Type B pancreatic cell (in vitro differentiated cells): ENCODE measurements at regions not wholly inside any gene's neighbourhood (a gene's known extent, or its start where the extent isn't known, plus 50 kb on each side); places are given as distances from the start of the nearest gene placed in this dataset.

Source experiments
- DNase-seq: peaks from one replicate; pipeline ENCODE4 v3.0.0; 2021; ENCODE audit warnings: mixed read lengths; ENCODE audit not compliant: unreplicated experiment; ENCODE audit errors: extremely low spot score
- H3K27ac Mint-ChIP-seq: 2 replicates; pipeline ENCODE4 v1.8.0; 2021; ENCODE audit warnings: mild to moderate bottlenecking, mixed read lengths
- H3K27me3 Mint-ChIP-seq: 2 replicates; pipeline ENCODE4 v1.8.0; 2021; ENCODE audit warnings: mixed read lengths
- H3K36me3 Mint-ChIP-seq: 2 replicates; pipeline ENCODE4 v1.8.0; 2021; ENCODE audit warnings: mixed read lengths
- H3K4me1 Mint-ChIP-seq: one replicate; pipeline ENCODE4 v1.8.0; 2021; ENCODE audit warnings: mixed read lengths; ENCODE audit not compliant: unreplicated experiment
- H3K4me3 Mint-ChIP-seq: 2 replicates; pipeline ENCODE4 v1.8.0; 2021; ENCODE audit warnings: mild to moderate bottlenecking, mixed read lengths
- H3K9me3 Mint-ChIP-seq: 2 replicates; pipeline ENCODE4 v1.8.0; 2021; ENCODE audit warnings: mixed read lengths
- TF ChIP-seq, protein P1 (sequence below): fragments of 200-600 bp; sonication (generic); conservative IDR thresholded peaks from 2 replicates; pipeline ENCODE4 v1.5.0; 2021; ENCODE audit warnings: antibody characterized with exemption, mild to moderate bottlenecking

DNA sequence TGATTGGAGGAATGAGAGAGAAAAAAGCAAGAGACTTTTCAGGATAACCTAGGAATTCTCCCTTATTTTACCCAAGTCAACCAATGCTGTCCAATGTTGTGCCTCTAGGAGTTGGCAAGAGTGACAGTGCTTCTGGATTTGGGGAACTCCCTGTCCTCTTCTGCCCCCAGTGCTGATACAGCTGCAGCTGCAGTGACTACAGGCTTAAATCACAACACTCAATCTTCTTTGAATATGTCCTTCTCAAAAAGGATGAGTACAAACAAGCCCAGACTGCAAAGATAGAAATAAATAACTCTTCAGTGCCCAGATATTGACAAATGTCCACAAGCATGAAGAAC, 141.0 kb upstream of the COL21A1 start:
- no peaks in the 10 kb centered on the region for H3K36me3 Mint-ChIP-seq
- TF ChIP-seq, protein P1, sequence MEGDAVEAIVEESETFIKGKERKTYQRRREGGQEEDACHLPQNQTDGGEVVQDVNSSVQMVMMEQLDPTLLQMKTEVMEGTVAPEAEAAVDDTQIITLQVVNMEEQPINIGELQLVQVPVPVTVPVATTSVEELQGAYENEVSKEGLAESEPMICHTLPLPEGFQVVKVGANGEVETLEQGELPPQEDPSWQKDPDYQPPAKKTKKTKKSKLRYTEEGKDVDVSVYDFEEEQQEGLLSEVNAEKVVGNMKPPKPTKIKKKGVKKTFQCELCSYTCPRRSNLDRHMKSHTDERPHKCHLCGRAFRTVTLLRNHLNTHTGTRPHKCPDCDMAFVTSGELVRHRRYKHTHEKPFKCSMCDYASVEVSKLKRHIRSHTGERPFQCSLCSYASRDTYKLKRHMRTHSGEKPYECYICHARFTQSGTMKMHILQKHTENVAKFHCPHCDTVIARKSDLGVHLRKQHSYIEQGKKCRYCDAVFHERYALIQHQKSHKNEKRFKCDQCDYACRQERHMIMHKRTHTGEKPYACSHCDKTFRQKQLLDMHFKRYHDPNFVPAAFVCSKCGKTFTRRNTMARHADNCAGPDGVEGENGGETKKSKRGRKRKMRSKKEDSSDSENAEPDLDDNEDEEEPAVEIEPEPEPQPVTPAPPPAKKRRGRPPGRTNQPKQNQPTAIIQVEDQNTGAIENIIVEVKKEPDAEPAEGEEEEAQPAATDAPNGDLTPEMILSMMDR: no peak
- H3K9me3 Mint-ChIP-seq: peaks cover 5% of the 10 kb centered on the region
- H3K27me3 Mint-ChIP-seq: no peaks in the 10 kb centered on the region
- H3K4me1 Mint-ChIP-seq: no peaks in the 10 kb centered on the region
- no peak overlapping the region for H3K4me3 Mint-ChIP-seq
- no peak for DNase-seq
- no peak overlapping the region for H3K27ac Mint-ChIP-seq

DNA sequence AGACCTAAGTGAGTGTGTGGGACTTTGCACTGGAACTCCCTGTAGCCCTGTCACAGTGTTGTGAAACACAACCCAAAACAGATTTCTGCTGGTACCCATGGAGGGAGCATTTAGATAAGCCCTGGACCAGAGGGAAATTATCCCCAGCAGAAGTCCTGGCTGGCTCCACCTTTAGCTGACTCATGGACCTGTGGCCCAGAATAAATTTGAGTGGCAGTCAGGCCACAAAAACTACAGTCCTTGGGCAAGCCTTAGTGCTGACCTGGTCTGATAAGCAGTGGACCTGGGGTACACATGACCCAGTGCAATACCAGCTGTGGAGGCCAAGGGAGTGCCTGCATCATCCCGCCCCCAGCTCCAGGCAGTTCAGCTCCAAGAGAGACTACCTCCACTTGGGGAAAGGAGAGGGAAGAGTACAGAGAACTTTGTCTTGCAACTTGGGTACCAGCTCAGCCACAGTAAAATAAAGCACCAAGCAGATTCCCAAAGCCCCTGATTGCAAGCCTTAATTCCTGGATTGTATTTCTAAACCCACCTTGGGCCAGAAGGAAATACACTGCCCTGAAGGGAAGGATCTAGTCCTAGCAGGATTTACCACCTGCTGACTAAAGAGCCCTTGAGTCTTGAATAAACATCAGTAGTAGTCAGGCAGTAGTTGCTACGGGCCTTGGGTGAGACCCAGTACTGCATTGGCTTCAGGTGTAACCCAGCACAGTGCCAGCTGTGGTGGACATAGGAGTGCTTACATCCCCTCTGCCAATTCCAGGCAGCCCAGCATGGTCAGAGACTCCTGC, 140.4 kb upstream of the COL21A1 start:
- Mint-ChIP-seq H3K9me3 (peaks cover 5% of the 10 kb centered on the region), H3K36me3 (no peaks in the 10 kb centered on the region), H3K27me3 (no peaks in the 10 kb centered on the region), H3K27ac (no peak overlapping the region), H3K4me3 (no peak overlapping the region), H3K4me1 (peaks cover 3% of the 10 kb centered on the region)
- TF ChIP-seq, protein P1: no peak
- no peak for DNase-seq

GRCh38 chr6:56386717-56387116, 139.3 kb upstream of the COL21A1 start:
- Mint-ChIP-seq H3K4me1 (peaks cover 13% of the 10 kb centered on the region), H3K36me3 (no peaks in the 10 kb centered on the region), H3K9me3 (peaks cover 5% of the 10 kb centered on the region), H3K27ac (no peak overlapping the region), H3K27me3 (no peaks in the 10 kb centered on the region), H3K4me3 (no peak overlapping the region)
- no peak for DNase-seq
- TF ChIP-seq, protein P1: no peak

DNA sequence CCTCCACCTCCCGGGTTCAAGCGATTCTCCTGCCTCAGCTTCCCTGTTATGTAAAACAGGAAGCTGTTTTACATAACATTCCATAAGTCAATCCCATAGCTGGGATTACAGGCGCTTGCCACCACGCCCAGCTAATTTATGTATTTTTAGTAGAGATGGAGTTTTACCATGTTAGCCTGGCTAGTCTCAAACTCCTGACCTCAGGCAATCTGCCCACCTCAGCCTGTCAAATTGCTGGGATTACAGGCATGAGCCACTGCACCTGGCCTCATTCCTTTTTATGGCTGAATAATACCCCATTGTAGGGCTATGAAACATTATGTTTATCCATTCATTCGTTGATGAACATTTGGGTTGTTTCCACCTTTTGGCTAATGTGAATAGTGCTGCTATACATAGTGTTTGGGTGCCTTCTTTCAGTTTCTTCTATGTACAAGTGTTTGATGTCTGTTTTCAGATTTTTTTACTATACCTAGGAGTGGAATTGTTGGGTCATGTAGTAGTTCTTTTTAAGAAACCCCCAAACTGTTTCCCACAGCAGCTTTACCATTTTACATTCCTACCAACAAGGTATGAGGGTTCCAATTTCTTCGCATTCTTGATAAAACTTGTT, 138.7 kb upstream of the COL21A1 start:
- no peak overlapping the region for H3K27ac Mint-ChIP-seq
- H3K4me3 Mint-ChIP-seq: no peak overlapping the region
- TF ChIP-seq, protein P1: no peak
- no peaks in the 10 kb centered on the region for H3K27me3 Mint-ChIP-seq
- peaks cover 5% of the 10 kb centered on the region for H3K9me3 Mint-ChIP-seq
- H3K36me3 Mint-ChIP-seq: no peaks in the 10 kb centered on the region
- no peak for DNase-seq
- H3K4me1 Mint-ChIP-seq: peaks cover 19% of the 10 kb centered on the region

- H3K27ac Mint-ChIP-seq: no peak overlapping the region
Observed at GRCh38 chr6:56383160-56383559, 135.8 kb upstream of the COL21A1 start.

More at GRCh38 chr6:56383160-56383559, 135.8 kb upstream of the COL21A1 start:
- H3K9me3 Mint-ChIP-seq: peaks cover 6% of the 10 kb centered on the region
- no peak for DNase-seq
- no peaks in the 10 kb centered on the region for H3K27me3 Mint-ChIP-seq
- H3K4me1 Mint-ChIP-seq: peaks cover 27% of the 10 kb centered on the region
- peaks cover 4% of the 10 kb centered on the region for H3K36me3 Mint-ChIP-seq
- TF ChIP-seq, protein P1: no peak
- no peak overlapping the region for H3K4me3 Mint-ChIP-seq
